Tibial nerve (tissue), 4 donors: ENCODE measurements at regions not wholly inside any gene's neighbourhood (a gene's known extent, or its start where the extent isn't known, plus 50 kb on each side); places are given as distances from the start of the nearest gene placed in this dataset.

ENCODE experiments used
- CTCF ChIP-seq, 5 experiments: fragments of 200-600 bp in 3 of 5; fragments of 450-650 bp in 2 of 5; sonication (generic) in 3 of 5; IDR thresholded peaks; one replicate each; pipeline ENCODE4 v1.5.1; 2016 to 2019; ENCODE audit warnings: antibody characterized with exemption in 5 of 5, mild to moderate bottlenecking in 3 of 5, moderate library complexity in 2 of 5
- EP300 ChIP-seq, 2 donors: sonication (generic); formaldehyde crosslinking; IDR thresholded peaks; one replicate each; pipeline ENCODE4 v1.6.1; 2017; ENCODE audit warnings: antibody characterized with exemption in 2 of 2, mild to moderate bottlenecking in 1 of 2

- no peak for TF ChIP-seq CTCF (IDR thresholded peaks at IDR 0.05)
- TF ChIP-seq EP300 (IDR thresholded peaks at IDR 0.05): no peak
Observed at GRCh38 chr14:29388571-29388970, 539.1 kb downstream of the PRKD1 start.
